Renal cortex interstitium (tissue), 11 donors: ENCODE measurements at regions not wholly inside any gene's neighbourhood (a gene's known extent, or its start where the extent isn't known, plus 50 kb on each side); places are given as distances from the start of the nearest gene placed in this dataset.
"Not testable (repeated sequence)": the region's sequence is repeated elsewhere in the genome, so short reads cannot be mapped to it uniquely, and the experiment has no call there.

Source experiments
- DNase-seq, 11 donors: peaks; one replicate each; pipeline ENCODE4 v3.0.0-alpha.2; 2013; ENCODE audit warnings: low read depth in 9 of 11, low spot score in 4 of 11; ENCODE audit errors: extremely low read depth in 1 of 11

GRCh38 chr5:96483878-96484277, 50.8 kb upstream of the PCSK1 start:
- peak in 10 of 11 donors; percentile 7 to 61 (median 36) for DNase-seq

- DNase-seq, result no peak
These were observed 54.8 kb upstream of the PCSK1 start for GRCh38 chr5:96487859-96488258.

GRCh38 chr5:96489532-96489931, 56.5 kb upstream of the PCSK1 start:
- DNase-seq, result no peak

GRCh38 chr5:96492459-96493047, 59.5 kb upstream of the PCSK1 start:
- no peak for DNase-seq

- no peak for DNase-seq
These were observed 60.3 kb upstream of the PCSK1 start for GRCh38 chr5:96493219-96493790.

- not testable (repeated sequence) for DNase-seq
These were observed 62.4 kb upstream of the PCSK1 start for GRCh38 chr5:96495412-96495811.

- DNase-seq, result not testable (repeated sequence)
These were observed 64.0 kb upstream of the PCSK1 start for GRCh38 chr5:96497027-96497426.

GRCh38 chr5:96499753-96500345, 66.8 kb upstream of the PCSK1 start:
- DNase-seq, result no peak

- DNase-seq, result no peak
These were observed 69.1 kb upstream of the PCSK1 start for GRCh38 chr5:96501991-96502646.

- DNase-seq, result no peak
These were observed 70.6 kb upstream of the PCSK1 start for GRCh38 chr5:96503501-96504236.

GRCh38 chr5:96506376-96506775, 73.3 kb upstream of the PCSK1 start:
- no peak for DNase-seq

- DNase-seq, result no peak
These were observed 73.9 kb upstream of the PCSK1 start for GRCh38 chr5:96506866-96507527.

GRCh38 chr5:96509316-96509715, 76.3 kb upstream of the PCSK1 start:
- DNase-seq, result no peak

- no peak for DNase-seq
These were observed 76.8 kb upstream of the PCSK1 start for GRCh38 chr5:96509721-96510350.

- DNase-seq, result no peak
These were observed 83.6 kb upstream of the PCSK1 start for GRCh38 chr5:96516631-96517071.

- no peak for DNase-seq
These were observed 84.2 kb upstream of the PCSK1 start for GRCh38 chr5:96517295-96517694.

GRCh38 chr5:96520345-96520744, 87.3 kb upstream of the PCSK1 start:
- no peak for DNase-seq

- no peak for DNase-seq
These were observed 89.7 kb upstream of the PCSK1 start for GRCh38 chr5:96522635-96523355.
